ENCODE measurements at regions not wholly inside any gene's neighbourhood (a gene's known extent, or its start where the extent isn't known, plus 50 kb on each side); places are given as distances from the start of the nearest gene placed in this dataset.

DNA sequence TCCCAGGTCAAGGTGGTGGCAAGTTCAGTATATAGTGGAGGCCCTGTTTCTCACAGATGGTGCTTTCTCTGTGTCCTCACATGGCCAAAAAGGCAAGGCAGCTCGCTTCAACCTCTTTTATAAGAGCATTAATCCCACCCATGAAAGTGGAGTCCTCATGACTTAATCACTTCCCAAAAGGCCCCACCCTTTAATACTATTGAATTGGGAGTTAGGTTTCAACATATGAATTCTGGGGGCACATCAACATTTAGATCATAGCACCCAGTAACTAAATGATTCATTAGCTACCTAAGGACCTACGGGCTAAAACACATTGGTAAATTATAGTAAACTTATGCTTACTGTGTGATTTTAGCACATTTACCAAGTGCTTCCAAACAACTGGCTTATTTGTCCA is 317.9 kb downstream of the LTN1 start:
- TF ChIP-seq RELA (CRISPR knock-in tag; IDR thresholded peaks at IDR 0.05; ENCODE audit: borderline replicate concordance) (no peak), ZNF317 (CRISPR knock-in tag; IDR thresholded peaks at IDR 0.05; ENCODE audit: borderline replicate concordance, low read depth) (no peak)
- no peak overlapping the region for H3K27ac Mint-ChIP-seq
- ChIA-PET POLR2A (no interaction called here), CTCF (no interaction called here)
- H3K4me3 Mint-ChIP-seq = no peak overlapping the region
- peaks cover 6% of the 10 kb centered on the region for H3K36me3 Mint-ChIP-seq
- no peak for DNase-seq (ENCODE audit: low spot score)
- ATAC-seq = no peak
- peaks cover 18% of the 10 kb centered on the region for H3K9me3 Mint-ChIP-seq
- H3K27me3 Mint-ChIP-seq (ENCODE audit: low read depth) = no peaks in the 10 kb centered on the region; the same call in 1 of the 2 replicates
- H3K4me1 Mint-ChIP-seq = no peaks in the 10 kb centered on the region

DNA sequence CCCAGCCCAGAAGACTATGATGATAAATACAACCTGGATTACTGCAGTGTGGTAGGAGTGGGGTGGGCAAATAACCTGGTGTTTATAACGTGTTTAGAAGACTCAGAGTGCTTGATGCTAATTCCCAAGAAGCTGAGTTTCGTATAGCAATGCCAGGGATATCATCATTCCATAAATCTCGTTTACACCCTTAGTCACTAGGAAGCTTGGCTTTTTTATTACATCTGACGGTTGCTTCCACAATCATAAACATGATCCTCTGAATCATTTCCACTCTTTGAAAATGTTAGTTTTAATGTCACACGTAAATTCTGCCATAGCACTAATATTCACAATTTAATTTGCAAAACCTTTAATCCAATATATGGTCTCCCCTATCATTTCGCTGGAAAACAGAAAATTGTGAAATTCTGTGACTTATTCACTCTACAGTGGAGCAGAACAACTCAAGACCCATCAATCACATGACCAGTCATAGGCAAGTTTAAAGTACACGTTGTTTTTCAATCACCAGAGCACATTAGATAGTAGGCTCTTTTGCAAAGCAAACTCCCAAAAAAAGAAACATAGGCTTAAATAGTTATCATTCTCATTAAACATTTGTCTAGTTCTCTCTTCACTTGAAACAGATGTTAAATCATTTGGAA is 321.0 kb downstream of the LTN1 start:
- Mint-ChIP-seq H3K4me1 (no peaks in the 10 kb centered on the region), H3K27ac (no peak overlapping the region), H3K9me3 (peaks cover 6% of the 10 kb centered on the region), H3K36me3 (peaks cover under 1% of the 10 kb centered on the region; the same call in 1 of the 2 replicates), H3K4me3 (no peak overlapping the region), H3K27me3 (ENCODE audit: low read depth) (no peaks in the 10 kb centered on the region; the same call in 1 of the 2 replicates)
- DNase-seq (ENCODE audit: low spot score) = no peak
- TF ChIP-seq, protein P1, sequence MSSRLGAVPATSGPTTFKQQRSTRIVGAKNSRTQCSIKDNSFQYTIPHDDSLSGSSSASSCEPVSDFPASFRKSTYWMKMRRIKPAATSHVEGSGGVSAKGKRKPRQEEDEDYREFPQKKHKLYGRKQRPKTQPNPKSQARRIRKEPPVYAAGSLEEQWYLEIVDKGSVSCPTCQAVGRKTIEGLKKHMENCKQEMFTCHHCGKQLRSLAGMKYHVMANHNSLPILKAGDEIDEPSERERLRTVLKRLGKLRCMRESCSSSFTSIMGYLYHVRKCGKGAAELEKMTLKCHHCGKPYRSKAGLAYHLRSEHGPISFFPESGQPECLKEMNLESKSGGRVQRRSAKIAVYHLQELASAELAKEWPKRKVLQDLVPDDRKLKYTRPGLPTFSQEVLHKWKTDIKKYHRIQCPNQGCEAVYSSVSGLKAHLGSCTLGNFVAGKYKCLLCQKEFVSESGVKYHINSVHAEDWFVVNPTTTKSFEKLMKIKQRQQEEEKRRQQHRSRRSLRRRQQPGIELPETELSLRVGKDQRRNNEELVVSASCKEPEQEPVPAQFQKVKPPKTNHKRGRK (CRISPR knock-in tag; IDR thresholded peaks at IDR 0.05; ENCODE audit: borderline replicate concordance) = no peak
- TF ChIP-seq FOXP1 (CRISPR knock-in tag; IDR thresholded peaks at IDR 0.05; ENCODE audit: borderline replicate concordance) (no peak), CREM (CRISPR knock-in tag; IDR thresholded peaks at IDR 0.05) (no peak), GRHL2 (CRISPR knock-in tag; IDR thresholded peaks at IDR 0.05; ENCODE audit: insufficient replicate concordance, severe bottlenecking) (no peak), JAZF1 (CRISPR knock-in tag; IDR thresholded peaks at IDR 0.05) (no peak), ZNF263 (CRISPR knock-in tag; IDR thresholded peaks at IDR 0.05; ENCODE audit: low read depth) (no peak), ZNF317 (CRISPR knock-in tag; IDR thresholded peaks at IDR 0.05; ENCODE audit: borderline replicate concordance, low read depth) (no peak), HMGA2 (CRISPR knock-in tag; IDR thresholded peaks at IDR 0.05) (no peak), ZNF232 (CRISPR knock-in tag; IDR thresholded peaks at IDR 0.05) (no peak), MYBL2 (CRISPR knock-in tag; IDR thresholded peaks at IDR 0.05) (no peak), ZNF671 (CRISPR knock-in tag; IDR thresholded peaks at IDR 0.05) (no peak), CREB1 (CRISPR knock-in tag; IDR thresholded peaks at IDR 0.05) (no peak), ELF4 (CRISPR knock-in tag; IDR thresholded peaks at IDR 0.05; ENCODE audit: low read depth) (no peak)
- TF ChIP-seq, protein P2, sequence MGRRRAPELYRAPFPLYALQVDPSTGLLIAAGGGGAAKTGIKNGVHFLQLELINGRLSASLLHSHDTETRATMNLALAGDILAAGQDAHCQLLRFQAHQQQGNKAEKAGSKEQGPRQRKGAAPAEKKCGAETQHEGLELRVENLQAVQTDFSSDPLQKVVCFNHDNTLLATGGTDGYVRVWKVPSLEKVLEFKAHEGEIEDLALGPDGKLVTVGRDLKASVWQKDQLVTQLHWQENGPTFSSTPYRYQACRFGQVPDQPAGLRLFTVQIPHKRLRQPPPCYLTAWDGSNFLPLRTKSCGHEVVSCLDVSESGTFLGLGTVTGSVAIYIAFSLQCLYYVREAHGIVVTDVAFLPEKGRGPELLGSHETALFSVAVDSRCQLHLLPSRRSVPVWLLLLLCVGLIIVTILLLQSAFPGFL (CRISPR knock-in tag; IDR thresholded peaks at IDR 0.05; ENCODE audit: borderline replicate concordance) = no peak
- TF ChIP-seq, protein P3, sequence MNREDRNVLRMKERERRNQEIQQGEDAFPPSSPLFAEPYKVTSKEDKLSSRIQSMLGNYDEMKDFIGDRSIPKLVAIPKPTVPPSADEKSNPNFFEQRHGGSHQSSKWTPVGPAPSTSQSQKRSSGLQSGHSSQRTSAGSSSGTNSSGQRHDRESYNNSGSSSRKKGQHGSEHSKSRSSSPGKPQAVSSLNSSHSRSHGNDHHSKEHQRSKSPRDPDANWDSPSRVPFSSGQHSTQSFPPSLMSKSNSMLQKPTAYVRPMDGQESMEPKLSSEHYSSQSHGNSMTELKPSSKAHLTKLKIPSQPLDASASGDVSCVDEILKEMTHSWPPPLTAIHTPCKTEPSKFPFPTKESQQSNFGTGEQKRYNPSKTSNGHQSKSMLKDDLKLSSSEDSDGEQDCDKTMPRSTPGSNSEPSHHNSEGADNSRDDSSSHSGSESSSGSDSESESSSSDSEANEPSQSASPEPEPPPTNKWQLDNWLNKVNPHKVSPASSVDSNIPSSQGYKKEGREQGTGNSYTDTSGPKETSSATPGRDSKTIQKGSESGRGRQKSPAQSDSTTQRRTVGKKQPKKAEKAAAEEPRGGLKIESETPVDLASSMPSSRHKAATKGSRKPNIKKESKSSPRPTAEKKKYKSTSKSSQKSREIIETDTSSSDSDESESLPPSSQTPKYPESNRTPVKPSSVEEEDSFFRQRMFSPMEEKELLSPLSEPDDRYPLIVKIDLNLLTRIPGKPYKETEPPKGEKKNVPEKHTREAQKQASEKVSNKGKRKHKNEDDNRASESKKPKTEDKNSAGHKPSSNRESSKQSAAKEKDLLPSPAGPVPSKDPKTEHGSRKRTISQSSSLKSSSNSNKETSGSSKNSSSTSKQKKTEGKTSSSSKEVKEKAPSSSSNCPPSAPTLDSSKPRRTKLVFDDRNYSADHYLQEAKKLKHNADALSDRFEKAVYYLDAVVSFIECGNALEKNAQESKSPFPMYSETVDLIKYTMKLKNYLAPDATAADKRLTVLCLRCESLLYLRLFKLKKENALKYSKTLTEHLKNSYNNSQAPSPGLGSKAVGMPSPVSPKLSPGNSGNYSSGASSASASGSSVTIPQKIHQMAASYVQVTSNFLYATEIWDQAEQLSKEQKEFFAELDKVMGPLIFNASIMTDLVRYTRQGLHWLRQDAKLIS (CRISPR knock-in tag; IDR thresholded peaks at IDR 0.05; ENCODE audit: borderline replicate concordance) = no peak
- TF ChIP-seq, protein P4, sequence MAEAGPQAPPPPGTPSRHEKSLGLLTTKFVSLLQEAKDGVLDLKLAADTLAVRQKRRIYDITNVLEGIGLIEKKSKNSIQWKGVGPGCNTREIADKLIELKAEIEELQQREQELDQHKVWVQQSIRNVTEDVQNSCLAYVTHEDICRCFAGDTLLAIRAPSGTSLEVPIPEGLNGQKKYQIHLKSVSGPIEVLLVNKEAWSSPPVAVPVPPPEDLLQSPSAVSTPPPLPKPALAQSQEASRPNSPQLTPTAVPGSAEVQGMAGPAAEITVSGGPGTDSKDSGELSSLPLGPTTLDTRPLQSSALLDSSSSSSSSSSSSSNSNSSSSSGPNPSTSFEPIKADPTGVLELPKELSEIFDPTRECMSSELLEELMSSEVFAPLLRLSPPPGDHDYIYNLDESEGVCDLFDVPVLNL (CRISPR knock-in tag; IDR thresholded peaks at IDR 0.05; ENCODE audit: borderline replicate concordance, low read depth) = no peak
- TF ChIP-seq, protein P5, sequence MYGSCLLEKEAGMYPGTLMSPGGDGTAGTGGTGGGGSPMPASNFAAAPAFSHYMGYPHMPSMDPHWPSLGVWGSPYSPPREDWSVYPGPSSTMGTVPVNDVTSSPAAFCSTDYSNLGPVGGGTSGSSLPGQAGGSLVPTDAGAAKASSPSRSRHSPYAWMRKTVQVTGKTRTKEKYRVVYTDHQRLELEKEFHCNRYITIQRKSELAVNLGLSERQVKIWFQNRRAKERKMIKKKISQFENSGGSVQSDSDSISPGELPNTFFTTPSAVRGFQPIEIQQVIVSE (CRISPR knock-in tag; IDR thresholded peaks at IDR 0.05; ENCODE audit: borderline replicate concordance) = no peak
- TF ChIP-seq, protein P6, sequence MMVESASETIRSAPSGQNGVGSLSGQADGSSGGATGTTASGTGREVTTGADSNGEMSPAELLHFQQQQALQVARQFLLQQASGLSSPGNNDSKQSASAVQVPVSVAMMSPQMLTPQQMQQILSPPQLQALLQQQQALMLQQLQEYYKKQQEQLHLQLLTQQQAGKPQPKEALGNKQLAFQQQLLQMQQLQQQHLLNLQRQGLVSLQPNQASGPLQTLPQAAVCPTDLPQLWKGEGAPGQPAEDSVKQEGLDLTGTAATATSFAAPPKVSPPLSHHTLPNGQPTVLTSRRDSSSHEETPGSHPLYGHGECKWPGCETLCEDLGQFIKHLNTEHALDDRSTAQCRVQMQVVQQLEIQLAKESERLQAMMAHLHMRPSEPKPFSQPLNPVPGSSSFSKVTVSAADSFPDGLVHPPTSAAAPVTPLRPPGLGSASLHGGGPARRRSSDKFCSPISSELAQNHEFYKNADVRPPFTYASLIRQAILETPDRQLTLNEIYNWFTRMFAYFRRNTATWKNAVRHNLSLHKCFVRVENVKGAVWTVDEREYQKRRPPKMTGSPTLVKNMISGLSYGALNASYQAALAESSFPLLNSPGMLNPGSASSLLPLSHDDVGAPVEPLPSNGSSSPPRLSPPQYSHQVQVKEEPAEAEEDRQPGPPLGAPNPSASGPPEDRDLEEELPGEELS (CRISPR knock-in tag; IDR thresholded peaks at IDR 0.05) = no peak
- POLR2A ChIA-PET = no interaction called here
- CTCF ChIA-PET = no interaction called here
- no peak for ATAC-seq
